ENCODE measurements at regions not wholly inside any gene's neighbourhood (a gene's known extent, or its start where the extent isn't known, plus 50 kb on each side); places are given as distances from the start of the nearest gene placed in this dataset.

DNA sequence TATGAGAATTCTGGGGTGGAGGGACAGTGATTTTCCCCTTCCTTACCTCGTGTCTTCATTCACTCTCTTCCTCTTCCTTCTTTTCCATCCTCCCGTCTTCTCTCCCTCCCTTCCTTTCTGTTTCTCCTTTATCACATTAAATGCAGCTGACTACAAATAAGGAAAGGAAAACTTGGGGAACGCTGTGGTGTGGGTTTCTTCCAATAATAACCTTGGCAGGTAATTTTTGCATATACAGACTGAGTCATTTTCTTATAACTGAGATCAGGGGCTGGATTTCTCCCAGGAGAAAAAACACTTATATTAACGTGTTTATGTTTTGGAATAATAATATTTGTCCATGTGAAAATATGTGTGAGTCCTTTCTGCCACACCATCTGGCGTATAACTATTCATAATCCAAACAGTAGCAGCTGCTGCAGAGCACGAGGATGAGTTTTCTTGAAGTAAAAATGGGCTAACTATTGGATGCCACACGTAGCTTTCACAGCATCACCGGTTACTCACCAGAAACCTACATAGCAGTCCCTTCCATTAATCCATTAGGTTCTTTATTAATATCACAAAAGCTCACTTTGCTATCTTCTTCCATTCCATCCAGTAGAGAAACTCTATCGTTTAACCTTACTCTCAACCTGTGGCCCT is 139.2 kb upstream of the SASH1 start:
- TF ChIP-seq, protein P1, sequence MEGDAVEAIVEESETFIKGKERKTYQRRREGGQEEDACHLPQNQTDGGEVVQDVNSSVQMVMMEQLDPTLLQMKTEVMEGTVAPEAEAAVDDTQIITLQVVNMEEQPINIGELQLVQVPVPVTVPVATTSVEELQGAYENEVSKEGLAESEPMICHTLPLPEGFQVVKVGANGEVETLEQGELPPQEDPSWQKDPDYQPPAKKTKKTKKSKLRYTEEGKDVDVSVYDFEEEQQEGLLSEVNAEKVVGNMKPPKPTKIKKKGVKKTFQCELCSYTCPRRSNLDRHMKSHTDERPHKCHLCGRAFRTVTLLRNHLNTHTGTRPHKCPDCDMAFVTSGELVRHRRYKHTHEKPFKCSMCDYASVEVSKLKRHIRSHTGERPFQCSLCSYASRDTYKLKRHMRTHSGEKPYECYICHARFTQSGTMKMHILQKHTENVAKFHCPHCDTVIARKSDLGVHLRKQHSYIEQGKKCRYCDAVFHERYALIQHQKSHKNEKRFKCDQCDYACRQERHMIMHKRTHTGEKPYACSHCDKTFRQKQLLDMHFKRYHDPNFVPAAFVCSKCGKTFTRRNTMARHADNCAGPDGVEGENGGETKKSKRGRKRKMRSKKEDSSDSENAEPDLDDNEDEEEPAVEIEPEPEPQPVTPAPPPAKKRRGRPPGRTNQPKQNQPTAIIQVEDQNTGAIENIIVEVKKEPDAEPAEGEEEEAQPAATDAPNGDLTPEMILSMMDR (IDR thresholded peaks at IDR 0.05), result no peak
- POLR2A ChIA-PET, result no interaction called here
- peaks cover 6% of the 10 kb centered on the region for H3K9me3 Mint-ChIP-seq
- no peaks in the 10 kb centered on the region for H3K36me3 Mint-ChIP-seq (ENCODE audit: low read depth)
- intact Hi-C loops (cut with micrococcal nuclease), result no loop called here
- ATAC-seq (ENCODE audit: low read depth) (no peak), DNase-seq (no peak)
- H3K4me3 Mint-ChIP-seq, result no peak overlapping the region
- H3K4me1 Mint-ChIP-seq, result peaks cover 20% of the 10 kb centered on the region
- H3K27ac Mint-ChIP-seq, result no peak overlapping the region
- peaks cover 52% of the 10 kb centered on the region for H3K27me3 Mint-ChIP-seq
- CTCF ChIA-PET, result no interaction called here

- ChIA-PET CTCF (no interaction called here), POLR2A (no interaction called here)
- Mint-ChIP-seq H3K27me3 (peaks cover 53% of the 10 kb centered on the region), H3K4me3 (no peak overlapping the region), H3K9me3 (peaks cover 6% of the 10 kb centered on the region), H3K4me1 (peaks cover 20% of the 10 kb centered on the region), H3K36me3 (ENCODE audit: low read depth) (no peaks in the 10 kb centered on the region), H3K27ac (peak overlapping the region; percentile 24)
- TF ChIP-seq, protein P1 (IDR thresholded peaks at IDR 0.05), result no peak
- peak; percentile 69 for ATAC-seq (ENCODE audit: low read depth)
- DNase-seq, result no peak
- intact Hi-C loops (cut with micrococcal nuclease), result no loop called here
These were observed 138.7 kb upstream of the SASH1 start for GRCh38 chr6:148203970-148204369.

- Mint-ChIP-seq H3K9me3 (peaks cover 6% of the 10 kb centered on the region), H3K27ac (no peak overlapping the region), H3K27me3 (peaks cover 39% of the 10 kb centered on the region), H3K4me1 (peaks cover 17% of the 10 kb centered on the region), H3K36me3 (ENCODE audit: low read depth) (no peaks in the 10 kb centered on the region), H3K4me3 (no peak overlapping the region)
- TF ChIP-seq, protein P1 (IDR thresholded peaks at IDR 0.05), result no peak
- POLR2A ChIA-PET, result no interaction called here
- DNase-seq (no peak), ATAC-seq (ENCODE audit: low read depth) (no peak)
- CTCF ChIA-PET, result no interaction called here
- intact Hi-C loops (cut with micrococcal nuclease), result no loop called here
These were observed 134.3 kb upstream of the SASH1 start for GRCh38 chr6:148208298-148208697.

GRCh38 chr6:148211777-148212324 is 130.8 kb upstream of the SASH1 start:
- intact Hi-C loops (cut with micrococcal nuclease), result no loop called here
- Mint-ChIP-seq H3K9me3 (no peaks in the 10 kb centered on the region), H3K36me3 (ENCODE audit: low read depth) (no peaks in the 10 kb centered on the region), H3K27me3 (peaks cover 39% of the 10 kb centered on the region), H3K4me3 (no peak overlapping the region), H3K27ac (no peak overlapping the region), H3K4me1 (no peaks in the 10 kb centered on the region)
- no peak for DNase-seq
- ATAC-seq (ENCODE audit: low read depth), result no peak
- ChIA-PET POLR2A (no interaction called here), CTCF (no interaction called here)
- TF ChIP-seq, protein P1 (IDR thresholded peaks at IDR 0.05), result no peak

- TF ChIP-seq, protein P1 (IDR thresholded peaks at IDR 0.05), result no peak
- POLR2A ChIA-PET, result no interaction called here
- H3K4me1 Mint-ChIP-seq, result no peaks in the 10 kb centered on the region
- no peak overlapping the region for H3K27ac Mint-ChIP-seq
- H3K27me3 Mint-ChIP-seq, result peaks cover 40% of the 10 kb centered on the region
- H3K4me3 Mint-ChIP-seq, result no peak overlapping the region
- CTCF ChIA-PET, result no interaction called here
- intact Hi-C loops (cut with micrococcal nuclease), result no loop called here
- H3K36me3 Mint-ChIP-seq (ENCODE audit: low read depth), result no peaks in the 10 kb centered on the region
- ATAC-seq (ENCODE audit: low read depth) (no peak), DNase-seq (no peak)
- no peaks in the 10 kb centered on the region for H3K9me3 Mint-ChIP-seq
These were observed 130.3 kb upstream of the SASH1 start for GRCh38 chr6:148212366-148212765.
